ENCODE measurements at regions not wholly inside any gene's neighbourhood (a gene's known extent, or its start where the extent isn't known, plus 50 kb on each side); places are given as distances from the start of the nearest gene placed in this dataset.

DNA sequence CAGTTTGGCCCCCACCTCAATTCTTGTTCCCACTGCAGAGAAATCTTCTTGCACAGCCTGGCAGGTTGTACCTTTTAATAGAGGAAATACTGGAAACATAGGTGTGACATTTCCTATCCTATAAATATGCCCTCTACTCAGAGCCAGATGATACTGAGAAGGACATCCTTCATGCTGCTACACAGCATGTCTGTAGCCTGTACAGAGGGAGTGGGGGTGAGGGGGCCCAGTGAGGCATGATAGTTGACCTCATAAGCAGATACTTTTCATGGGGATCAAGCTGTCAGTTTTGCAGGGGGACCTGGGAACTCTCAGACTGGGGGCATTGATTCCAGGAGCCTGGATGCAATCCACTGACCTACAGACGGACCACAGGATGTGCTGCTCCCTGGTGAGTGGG is 96.2 kb upstream of the TOP1 start:
- WGBS, 4 donors: 33 to 71% (median 52%) methylated on average over 1 of the region's 1 CpG

DNA sequence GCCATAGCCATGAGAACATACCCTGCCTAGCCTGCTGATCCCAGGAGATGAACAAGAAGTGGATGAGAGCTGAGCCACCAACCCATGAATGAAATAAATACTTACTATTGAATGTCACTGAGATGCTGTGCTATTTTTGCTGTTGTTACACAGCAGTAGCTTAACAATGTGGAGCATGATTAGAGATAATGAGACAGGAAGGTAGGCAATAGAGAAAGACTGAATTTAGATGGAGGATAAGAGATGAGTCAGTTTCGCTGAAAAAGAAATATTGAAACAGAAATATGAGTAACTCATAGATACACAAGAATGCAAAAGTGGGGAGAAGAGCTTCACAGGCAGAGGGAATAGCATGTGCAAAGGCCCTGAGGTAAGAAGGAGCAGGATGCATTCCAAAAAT is 94.9 kb upstream of the TOP1 start:
- WGBS, 4 donors: 89 to 97% (median 92%) methylated on average over 1 of the region's 1 CpG
- DNase-seq: no peak
- Histone ChIP-seq H3K9me3 (no peaks in the 10 kb centered on the region), H3K27me3 (no peaks in the 10 kb centered on the region), H3K4me3 (no peak overlapping the region), H3K27ac (no peak overlapping the region), H3K36me3 (no peaks in the 10 kb centered on the region), H3K4me1 (no peaks in the 10 kb centered on the region)
- intact Hi-C loops (cut with DNase I): loop anchor here in 1 of 10 donors (10.0 kb wide), 1 partner anchor 129 kb away; no protein-coding TSS in a partner anchor
- TF ChIP-seq, protein P1, sequence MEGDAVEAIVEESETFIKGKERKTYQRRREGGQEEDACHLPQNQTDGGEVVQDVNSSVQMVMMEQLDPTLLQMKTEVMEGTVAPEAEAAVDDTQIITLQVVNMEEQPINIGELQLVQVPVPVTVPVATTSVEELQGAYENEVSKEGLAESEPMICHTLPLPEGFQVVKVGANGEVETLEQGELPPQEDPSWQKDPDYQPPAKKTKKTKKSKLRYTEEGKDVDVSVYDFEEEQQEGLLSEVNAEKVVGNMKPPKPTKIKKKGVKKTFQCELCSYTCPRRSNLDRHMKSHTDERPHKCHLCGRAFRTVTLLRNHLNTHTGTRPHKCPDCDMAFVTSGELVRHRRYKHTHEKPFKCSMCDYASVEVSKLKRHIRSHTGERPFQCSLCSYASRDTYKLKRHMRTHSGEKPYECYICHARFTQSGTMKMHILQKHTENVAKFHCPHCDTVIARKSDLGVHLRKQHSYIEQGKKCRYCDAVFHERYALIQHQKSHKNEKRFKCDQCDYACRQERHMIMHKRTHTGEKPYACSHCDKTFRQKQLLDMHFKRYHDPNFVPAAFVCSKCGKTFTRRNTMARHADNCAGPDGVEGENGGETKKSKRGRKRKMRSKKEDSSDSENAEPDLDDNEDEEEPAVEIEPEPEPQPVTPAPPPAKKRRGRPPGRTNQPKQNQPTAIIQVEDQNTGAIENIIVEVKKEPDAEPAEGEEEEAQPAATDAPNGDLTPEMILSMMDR (IDR thresholded peaks at IDR 0.05): no peak
- TF ChIP-seq POLR2A (IDR thresholded peaks at IDR 0.05): no peak
- no peak for ATAC-seq

More for the DNA sequence above, 96.2 kb upstream of the TOP1 start:
- Histone ChIP-seq H3K9me3 (no peaks in the 10 kb centered on the region), H3K4me1 (no peaks in the 10 kb centered on the region), H3K4me3 (no peak overlapping the region), H3K27me3 (no peaks in the 10 kb centered on the region), H3K36me3 (no peaks in the 10 kb centered on the region), H3K27ac (no peak overlapping the region)
- DNase-seq (no peak), ATAC-seq (no peak)
- TF ChIP-seq POLR2A (IDR thresholded peaks at IDR 0.05): no peak
- TF ChIP-seq, protein P1 (IDR thresholded peaks at IDR 0.05): no peak
- intact Hi-C loops (cut with DNase I): loop anchor here in 1 of 10 donors (10.0 kb wide), 1 partner anchor 128 kb away; no protein-coding TSS in a partner anchor

- Histone ChIP-seq H3K36me3 (no peaks in the 10 kb centered on the region), H3K4me3 (no peak overlapping the region), H3K4me1 (no peaks in the 10 kb centered on the region), H3K27me3 (no peaks in the 10 kb centered on the region), H3K27ac (no peak overlapping the region), H3K9me3 (no peaks in the 10 kb centered on the region)
- 80 to 90% (median 85%) methylated on average over 4 of the region's 4 CpGs for WGBS, 4 donors
- no peak for ATAC-seq
- DNase-seq: no peak
- no peak for TF ChIP-seq POLR2A (IDR thresholded peaks at IDR 0.05)
- TF ChIP-seq, protein P1 (IDR thresholded peaks at IDR 0.05): no peak
- intact Hi-C loops (cut with DNase I): loop anchor here in 1 of 10 donors (10.0 kb wide), 1 partner anchor 133 kb away; no protein-coding TSS in a partner anchor
These were observed 90.6 kb upstream of the TOP1 start for GRCh38 chr20:40938020-40938419.

GRCh38 chr20:40939667-40940066 is 89.0 kb upstream of the TOP1 start:
- Histone ChIP-seq H3K36me3 (no peaks in the 10 kb centered on the region), H3K9me3 (no peaks in the 10 kb centered on the region), H3K4me1 (no peaks in the 10 kb centered on the region), H3K4me3 (no peak overlapping the region), H3K27ac (no peak overlapping the region), H3K27me3 (no peaks in the 10 kb centered on the region)
- intact Hi-C loops (cut with DNase I): loop anchor here in 5 of 10 donors (5.0 to 10.0 kb wide), 8 partner anchors 135 to 1675 kb away; no protein-coding TSS in a partner anchor
- DNase-seq: no peak
- TF ChIP-seq, protein P1 (IDR thresholded peaks at IDR 0.05): no peak
- TF ChIP-seq POLR2A (IDR thresholded peaks at IDR 0.05): no peak
- whole genome bisulfite sequencing, 4 donors: 95 to 98% (median 96%) methylated on average over 5 of the region's 5 CpGs
- ATAC-seq: no peak
